ENCODE measurements at regions not wholly inside any gene's neighbourhood (a gene's known extent, or its start where the extent isn't known, plus 50 kb on each side); places are given as distances from the start of the nearest gene placed in this dataset.

DNA sequence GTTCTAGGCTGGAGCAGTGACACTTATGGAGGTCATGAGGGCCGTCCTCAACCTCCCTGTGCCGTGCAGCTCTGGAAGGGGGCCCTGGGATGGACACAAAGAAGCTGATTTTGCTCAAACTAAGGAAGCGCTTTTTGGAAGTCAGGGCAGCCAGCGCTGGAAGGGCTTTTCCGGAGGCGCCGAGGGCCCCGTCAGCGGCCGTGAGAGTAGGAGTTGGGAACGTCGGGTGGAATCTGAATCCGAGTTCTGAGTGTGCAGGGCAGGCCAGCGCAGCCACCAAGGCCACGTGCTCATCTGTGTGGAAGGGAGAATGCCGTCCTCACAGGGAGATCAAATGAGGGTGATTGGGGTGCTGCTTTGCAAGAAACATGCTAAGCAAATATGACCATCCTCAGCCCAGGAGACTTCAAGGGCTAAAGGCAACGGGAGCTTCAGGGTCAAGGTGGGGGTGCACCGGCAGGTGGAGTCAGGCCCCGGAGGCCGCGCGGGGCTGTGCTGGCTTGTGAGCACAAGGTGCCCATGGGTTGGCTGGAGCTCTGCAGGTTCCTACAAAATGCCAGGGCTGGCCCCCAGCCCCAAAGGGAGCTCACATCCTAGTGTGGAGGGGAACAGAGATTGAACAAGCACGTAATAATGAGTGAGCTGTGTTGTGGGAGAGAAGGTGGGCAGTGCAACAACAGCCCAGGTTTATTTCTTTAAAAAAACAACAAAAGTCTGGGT, 70.4 kb upstream of the HPCAL1 start:
- TF ChIP-seq POLR2AphosphoS5 (IDR thresholded peaks at IDR 0.05; ENCODE audit: insufficient read depth in 1 of 2, low read depth in 1 of 2), result no peak
- TF ChIP-seq, protein P1, sequence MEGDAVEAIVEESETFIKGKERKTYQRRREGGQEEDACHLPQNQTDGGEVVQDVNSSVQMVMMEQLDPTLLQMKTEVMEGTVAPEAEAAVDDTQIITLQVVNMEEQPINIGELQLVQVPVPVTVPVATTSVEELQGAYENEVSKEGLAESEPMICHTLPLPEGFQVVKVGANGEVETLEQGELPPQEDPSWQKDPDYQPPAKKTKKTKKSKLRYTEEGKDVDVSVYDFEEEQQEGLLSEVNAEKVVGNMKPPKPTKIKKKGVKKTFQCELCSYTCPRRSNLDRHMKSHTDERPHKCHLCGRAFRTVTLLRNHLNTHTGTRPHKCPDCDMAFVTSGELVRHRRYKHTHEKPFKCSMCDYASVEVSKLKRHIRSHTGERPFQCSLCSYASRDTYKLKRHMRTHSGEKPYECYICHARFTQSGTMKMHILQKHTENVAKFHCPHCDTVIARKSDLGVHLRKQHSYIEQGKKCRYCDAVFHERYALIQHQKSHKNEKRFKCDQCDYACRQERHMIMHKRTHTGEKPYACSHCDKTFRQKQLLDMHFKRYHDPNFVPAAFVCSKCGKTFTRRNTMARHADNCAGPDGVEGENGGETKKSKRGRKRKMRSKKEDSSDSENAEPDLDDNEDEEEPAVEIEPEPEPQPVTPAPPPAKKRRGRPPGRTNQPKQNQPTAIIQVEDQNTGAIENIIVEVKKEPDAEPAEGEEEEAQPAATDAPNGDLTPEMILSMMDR (IDR thresholded peaks at IDR 0.05), result no peak
